HL-60 (cell line): ENCODE measurements at regions not wholly inside any gene's neighbourhood (a gene's known extent, or its start where the extent isn't known, plus 50 kb on each side); places are given as distances from the start of the nearest gene placed in this dataset.

Source experiments
- DNase-seq, 2 experiments: peaks; one replicate each; pipeline ENCODE4 v3.0.0-alpha.2; 2010 to 2020; ENCODE audit warnings: low read depth in 1 of 2, low spot score in 1 of 2
- H3K27ac ChIP-seq: fragments of 250-450 bp; sonication (Bioruptor Pico); replicated peaks from 2 replicates; pipeline ENCODE4 v1.5.1; 2020; ENCODE audit warnings: mild to moderate bottlenecking, moderate library complexity
- H3K27me3 ChIP-seq: fragments of 250-450 bp; sonication (Bioruptor Pico); 2 replicates; pipeline ENCODE4 v1.5.1; 2021; ENCODE audit warnings: mild to moderate bottlenecking, moderate library complexity; ENCODE audit not compliant: insufficient read depth, poor library complexity, severe bottlenecking
- H3K4me3 ChIP-seq: replicated peaks from 2 replicates; pipeline ENCODE4 v1.5.1; 2011; ENCODE audit warnings: mild to moderate bottlenecking, control low read depth, low read length; ENCODE audit not compliant: insufficient read depth
- GABPA ChIP-seq: IDR thresholded peaks from 2 replicates; pipeline ENCODE4 v1.6.1; 2012; ENCODE audit warnings: low read depth
- POLR2AphosphoS5 ChIP-seq: IDR thresholded peaks from 2 replicates; pipeline ENCODE4 v1.6.1; 2012; ENCODE audit warnings: low read depth
- REST ChIP-seq: IDR thresholded peaks from 2 replicates; pipeline ENCODE4 v1.6.1; 2012; ENCODE audit warnings: low read depth; ENCODE audit not compliant: insufficient replicate concordance
- SPI1 ChIP-seq: IDR thresholded peaks from 2 replicates; pipeline ENCODE4 v1.6.1; 2012; ENCODE audit warnings: low read depth, mild to moderate bottlenecking, borderline replicate concordance
- TF ChIP-seq, protein P1 (sequence below): IDR thresholded peaks from one replicate; pipeline ENCODE4 v1.5.1; 2011; ENCODE audit warnings: low read length, control low read depth, inconsistent platforms; ENCODE audit not compliant: insufficient read depth

DNA sequence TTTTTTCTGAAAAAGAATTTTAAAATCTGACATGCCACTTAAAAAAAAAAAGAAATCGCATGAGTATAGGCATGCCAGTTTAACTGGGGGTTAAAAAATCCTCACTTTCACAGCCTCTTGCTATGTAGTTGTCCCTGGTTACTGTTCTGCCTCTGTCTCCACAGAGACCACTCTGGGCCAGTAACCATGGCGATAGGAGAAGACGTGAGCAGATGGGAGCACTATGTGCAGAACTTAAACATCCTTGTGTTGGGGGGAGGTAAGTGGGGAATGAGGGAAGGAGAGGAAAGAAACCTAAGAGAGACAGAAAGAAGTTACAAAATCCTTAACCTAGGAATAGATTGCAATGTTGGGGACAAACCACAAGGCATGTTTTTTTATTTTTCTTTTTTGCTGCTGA lies 75.9 kb upstream of the CYRIA start:
- Histone ChIP-seq H3K4me3 (no peak overlapping the region), H3K27me3 (no peaks in the 10 kb centered on the region), H3K27ac (no peak overlapping the region)
- TF ChIP-seq SPI1, result no peak
- TF ChIP-seq REST, result no peak
- TF ChIP-seq, protein P1, sequence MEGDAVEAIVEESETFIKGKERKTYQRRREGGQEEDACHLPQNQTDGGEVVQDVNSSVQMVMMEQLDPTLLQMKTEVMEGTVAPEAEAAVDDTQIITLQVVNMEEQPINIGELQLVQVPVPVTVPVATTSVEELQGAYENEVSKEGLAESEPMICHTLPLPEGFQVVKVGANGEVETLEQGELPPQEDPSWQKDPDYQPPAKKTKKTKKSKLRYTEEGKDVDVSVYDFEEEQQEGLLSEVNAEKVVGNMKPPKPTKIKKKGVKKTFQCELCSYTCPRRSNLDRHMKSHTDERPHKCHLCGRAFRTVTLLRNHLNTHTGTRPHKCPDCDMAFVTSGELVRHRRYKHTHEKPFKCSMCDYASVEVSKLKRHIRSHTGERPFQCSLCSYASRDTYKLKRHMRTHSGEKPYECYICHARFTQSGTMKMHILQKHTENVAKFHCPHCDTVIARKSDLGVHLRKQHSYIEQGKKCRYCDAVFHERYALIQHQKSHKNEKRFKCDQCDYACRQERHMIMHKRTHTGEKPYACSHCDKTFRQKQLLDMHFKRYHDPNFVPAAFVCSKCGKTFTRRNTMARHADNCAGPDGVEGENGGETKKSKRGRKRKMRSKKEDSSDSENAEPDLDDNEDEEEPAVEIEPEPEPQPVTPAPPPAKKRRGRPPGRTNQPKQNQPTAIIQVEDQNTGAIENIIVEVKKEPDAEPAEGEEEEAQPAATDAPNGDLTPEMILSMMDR, result no peak
- no peak for TF ChIP-seq GABPA
- DNase-seq, result no peak

DNA sequence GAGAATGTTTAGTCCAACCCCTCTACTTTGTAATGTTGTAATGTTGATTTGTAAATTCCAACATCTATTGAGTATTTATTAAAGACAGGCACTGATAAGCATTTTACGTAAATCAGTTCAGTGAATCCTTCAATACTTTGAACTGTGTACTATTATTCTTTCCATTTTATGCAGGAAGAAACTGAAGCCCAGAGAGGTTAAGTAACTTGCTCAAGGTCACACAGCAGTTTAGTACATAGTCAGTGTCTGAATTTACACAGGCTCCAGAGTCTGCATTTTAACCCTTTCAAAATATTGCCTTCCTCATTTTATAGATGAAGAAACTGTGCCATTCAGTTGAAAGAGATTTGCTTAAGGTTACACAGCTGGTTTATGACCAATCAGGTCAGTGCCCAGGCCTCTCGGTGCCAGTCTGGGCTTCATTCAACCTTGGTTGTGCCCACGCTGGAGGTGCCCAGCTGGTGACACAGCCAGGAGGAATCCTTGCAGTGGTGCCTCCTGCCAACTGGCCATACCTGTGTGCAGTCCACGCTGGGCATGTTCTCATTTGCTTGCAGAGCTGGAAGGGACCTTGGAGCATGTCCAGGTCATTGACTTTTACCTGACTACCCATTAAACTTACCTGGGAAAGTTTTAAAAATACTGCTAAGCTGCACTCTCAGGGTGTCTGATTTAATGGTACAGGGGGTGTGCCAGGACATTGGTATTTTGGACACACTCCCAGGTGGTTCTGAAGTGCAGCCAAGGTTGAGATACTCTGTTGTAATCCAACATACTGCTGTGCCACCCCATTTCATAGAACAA lies 74.3 kb upstream of the CYRIA start:
- DNase-seq, result no peak
- Histone ChIP-seq H3K27me3 (no peaks in the 10 kb centered on the region), H3K4me3 (no peak overlapping the region), H3K27ac (no peak overlapping the region)
- no peak for TF ChIP-seq POLR2AphosphoS5

DNA sequence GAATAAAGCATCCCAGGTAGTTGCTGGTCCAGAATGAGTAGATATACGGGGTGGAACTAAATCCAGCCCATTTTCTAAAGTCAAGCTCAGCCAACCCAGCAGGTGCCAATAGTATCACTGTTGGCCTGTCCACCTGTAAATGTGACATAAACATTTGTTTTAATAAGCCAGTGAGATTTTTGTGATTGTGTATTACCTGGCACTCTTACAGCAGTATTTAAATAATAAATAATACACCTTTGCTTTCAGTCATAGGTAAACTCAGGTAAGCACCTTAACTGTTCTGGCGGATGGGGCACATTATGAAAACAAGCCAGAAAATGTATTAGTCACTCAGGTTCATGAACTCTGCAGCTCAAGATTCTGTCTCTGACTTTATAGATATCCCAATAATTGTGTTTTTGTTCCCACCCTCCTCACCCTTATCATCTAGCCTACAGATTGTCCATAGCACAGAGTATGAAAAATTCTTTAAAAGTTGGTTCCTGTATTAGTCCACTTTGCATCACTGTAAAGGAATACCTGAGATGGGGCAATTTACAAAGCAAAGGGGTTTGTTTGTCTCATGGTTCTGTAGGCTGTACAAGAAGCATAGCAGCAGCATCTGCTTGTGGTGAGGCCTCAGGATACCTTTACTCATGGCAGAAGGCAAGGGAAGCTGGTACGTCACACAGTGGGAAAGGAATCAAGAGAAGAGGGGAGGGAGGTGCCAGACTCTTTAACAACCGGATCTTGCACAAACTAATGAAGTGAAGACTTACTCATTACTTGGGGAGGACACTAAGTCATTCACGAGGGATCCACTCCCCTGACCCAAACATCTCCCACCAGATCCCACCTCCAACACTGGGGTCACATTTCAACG lies 73.0 kb upstream of the CYRIA start:
- no peak for DNase-seq
- H3K4me3 ChIP-seq, result no peak overlapping the region
- no peak overlapping the region for H3K27ac ChIP-seq
- TF ChIP-seq SPI1, result no peak
- no peak for TF ChIP-seq REST
- no peak for TF ChIP-seq GABPA
- TF ChIP-seq, protein P1, result no peak
- H3K27me3 ChIP-seq, result no peaks in the 10 kb centered on the region

DNA sequence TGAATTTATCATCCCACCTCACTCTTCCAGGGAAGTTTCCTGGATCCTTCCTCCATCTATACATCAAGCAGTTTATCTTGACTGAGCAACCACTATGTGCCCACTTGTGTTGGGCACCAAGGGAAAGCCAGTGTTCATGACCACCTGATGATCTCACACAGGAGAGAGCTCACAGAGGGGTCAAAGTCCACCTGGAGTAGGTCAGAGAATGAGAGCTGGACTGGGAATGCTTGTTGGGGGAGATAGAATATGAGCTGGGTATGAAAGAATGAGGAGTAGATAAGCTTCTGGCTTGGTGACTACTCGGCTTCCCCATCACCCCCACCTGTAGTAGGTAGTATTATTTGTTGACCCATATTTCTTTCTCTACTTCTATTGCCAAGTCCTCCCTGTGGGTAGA lies 72.2 kb upstream of the CYRIA start:
- DNase-seq, result no peak
- Histone ChIP-seq H3K27me3 (no peaks in the 10 kb centered on the region), H3K27ac (no peak overlapping the region), H3K4me3 (no peak overlapping the region)
- TF ChIP-seq GABPA, result no peak
- TF ChIP-seq POLR2AphosphoS5, result no peak
- no peak for TF ChIP-seq SPI1
- TF ChIP-seq, protein P1, result no peak
- no peak for TF ChIP-seq REST
